HG02938 (cell line): ENCODE measurements at regions not wholly inside any gene's neighbourhood (a gene's known extent, or its start where the extent isn't known, plus 50 kb on each side); places are given as distances from the start of the nearest gene placed in this dataset.

ENCODE experiments used
- ATAC-seq: cut with Tn5 transposase; IDR thresholded peaks from one replicate; pipeline ENCODE4 v1.9.1; 2021; ENCODE audit warnings: mild to moderate bottlenecking, moderate library complexity; ENCODE audit not compliant: unreplicated experiment

GRCh38 chr12:108066583-108067577, 62.2 kb upstream of the WSCD2 start:
- ATAC-seq = no peak

- ATAC-seq = no peak
Observed at GRCh38 chr12:108069651-108070165, 59.4 kb upstream of the WSCD2 start.

GRCh38 chr12:108075561-108075960, 53.5 kb upstream of the WSCD2 start:
- no peak for ATAC-seq

GRCh38 chr12:108076556-108076955, 52.5 kb upstream of the WSCD2 start:
- no peak for ATAC-seq

- ATAC-seq = no peak
Observed at GRCh38 chr12:108078428-108078827, 50.7 kb upstream of the WSCD2 start.
